CD4-positive, alpha-beta T cell (primary cell): ENCODE measurements at regions not wholly inside any gene's neighbourhood (a gene's known extent, or its start where the extent isn't known, plus 50 kb on each side); places are given as distances from the start of the nearest gene placed in this dataset.
"Not testable (repeated sequence)": the region's sequence is repeated elsewhere in the genome, so short reads cannot be mapped to it uniquely, and the experiment has no call there.

ENCODE experiments used
- ATAC-seq: fragments of 200-7000 bp; cut with Tn5 transposase; one replicate; pipeline ENCODE4 v1.10.0; 2022; ENCODE audit warnings: mild to moderate bottlenecking; ENCODE audit not compliant: poor library complexity
- CTCF ChIA-PET: fragments of 350-600 bp; sonication (Branson Sonifier 250); formaldehyde crosslinking; loops from one replicate; lab custom pipeline; 2021; ENCODE audit warnings: antibody characterized with exemption, inconsistent platforms; lab: Charles Lee
- POLR2A ChIA-PET: fragments of 350-600 bp; sonication (Branson Sonifier 250); formaldehyde crosslinking; loops from one replicate; lab custom pipeline; 2021; ENCODE audit warnings: antibody characterized with exemption, inconsistent platforms; lab: Charles Lee
- DNase-seq, 14 experiments: peaks; one replicate each; pipeline ENCODE4 v3.0.0-alpha.2; 2013 to 2020; ENCODE audit warnings: mixed read lengths in 2 of 14
- H3K27ac ChIP-seq, 2 donors: one replicate each; pipeline versions ENCODE4 v1.5.1 to v1.7.0; 2013; ENCODE audit warnings: low read length in 2 of 2, low read depth in 1 of 2, mild to moderate bottlenecking in 1 of 2
- H3K27me3 ChIP-seq, 2 experiments: 1 replicate in 1 of 2; 2 replicates in 1 of 2; pipeline versions ENCODE4 v1.6.1 to v1.7.0; 2013; ENCODE audit warnings: low read length in 2 of 2, control low read depth in 1 of 2, mild to moderate bottlenecking in 1 of 2, moderate library complexity in 1 of 2; ENCODE audit not compliant: insufficient read depth in 2 of 2, control insufficient read depth in 1 of 2
- H3K36me3 ChIP-seq: one replicate; pipeline ENCODE4 v1.6.1; 2013; ENCODE audit warnings: low read length, control low read depth; ENCODE audit not compliant: insufficient read depth
- H3K4me1 ChIP-seq: one replicate; pipeline ENCODE4 v1.6.1; 2013; ENCODE audit warnings: low read length, control low read depth; ENCODE audit not compliant: insufficient read depth
- H3K4me3 ChIP-seq: one replicate; pipeline ENCODE4 v1.5.1; 2013; ENCODE audit warnings: mild to moderate bottlenecking, low read length, moderate library complexity
- H3K9me3 ChIP-seq, 2 experiments: 1 replicate in 1 of 2; 2 replicates in 1 of 2; pipeline versions ENCODE4 v1.6.1 to v1.7.0; 2013; ENCODE audit warnings: low read length in 2 of 2, mild to moderate bottlenecking in 2 of 2, control low read depth in 1 of 2, moderate library complexity in 1 of 2; ENCODE audit not compliant: control insufficient read depth in 1 of 2, insufficient read depth in 1 of 2
- H3K27ac Mint-ChIP-seq: one replicate; pipeline ENCODE4 v1.8.0; 2020; ENCODE audit warnings: mixed read lengths
- H3K27me3 Mint-ChIP-seq: one replicate; pipeline ENCODE4 v1.8.0; 2021; ENCODE audit warnings: mixed read lengths
- H3K36me3 Mint-ChIP-seq: one replicate; pipeline ENCODE4 v1.8.0; 2021; ENCODE audit warnings: low read depth, mixed read lengths
- H3K4me1 Mint-ChIP-seq: one replicate; pipeline ENCODE4 v1.8.0; 2021; ENCODE audit warnings: low read depth, mixed read lengths
- H3K4me3 Mint-ChIP-seq: one replicate; pipeline ENCODE4 v1.8.0; 2020; ENCODE audit warnings: mild to moderate bottlenecking, mixed read lengths
- H3K9me3 Mint-ChIP-seq: one replicate; pipeline ENCODE4 v1.8.0; 2020; ENCODE audit warnings: mixed read lengths
- intact Hi-C, 2 experiments: fragments of 100-400 bp; cut with DNase I in 1 of 2; cut with micrococcal nuclease in 1 of 2; formaldehyde crosslinking; loops; one replicate each; pipeline versions ENCODE4 v1.15.1 to v1.9.0; 2023 to 2025; cut with DNase I, micrococcal nuclease
- TF ChIP-seq, protein P1 (sequence below): fragments of 200-600 bp; IDR thresholded peaks from one replicate; pipeline ENCODE4 v1.8.0; 2022; ENCODE audit warnings: antibody characterized with exemption, mild to moderate bottlenecking

GRCh38 chr14:97120204-97120603 lies 323.0 kb downstream of the VRK1 start:
- Mint-ChIP-seq H3K9me3 (no peaks in the 10 kb centered on the region), H3K4me1 (peaks cover 35% of the 10 kb centered on the region), H3K4me3 (peak overlapping the region; percentile 47), H3K27me3 (no peaks in the 10 kb centered on the region), H3K36me3 (no peaks in the 10 kb centered on the region), H3K27ac (peak overlapping the region; percentile 91)
- Histone ChIP-seq H3K27ac (peak overlapping the region; percentile 61 to 62), H3K4me3 (no peak overlapping the region), H3K9me3 (no peaks in the 10 kb centered on the region), H3K27me3 (no peaks in the 10 kb centered on the region), H3K36me3 (no peaks in the 10 kb centered on the region), H3K4me1 (peaks cover 44% of the 10 kb centered on the region)
- ChIA-PET POLR2A (interaction anchor here (0.6 to 1.4 kb wide), 4 partner anchors 9 to 290 kb away, joined by 3 to 4 read pairs (median 3); no protein-coding TSS in a partner anchor), CTCF (interaction anchor here (0.5 to 0.6 kb wide), 2 partner anchors 36 to 195 kb away, joined by 3 to 4 read pairs; no protein-coding TSS in a partner anchor)
- TF ChIP-seq, protein P1, sequence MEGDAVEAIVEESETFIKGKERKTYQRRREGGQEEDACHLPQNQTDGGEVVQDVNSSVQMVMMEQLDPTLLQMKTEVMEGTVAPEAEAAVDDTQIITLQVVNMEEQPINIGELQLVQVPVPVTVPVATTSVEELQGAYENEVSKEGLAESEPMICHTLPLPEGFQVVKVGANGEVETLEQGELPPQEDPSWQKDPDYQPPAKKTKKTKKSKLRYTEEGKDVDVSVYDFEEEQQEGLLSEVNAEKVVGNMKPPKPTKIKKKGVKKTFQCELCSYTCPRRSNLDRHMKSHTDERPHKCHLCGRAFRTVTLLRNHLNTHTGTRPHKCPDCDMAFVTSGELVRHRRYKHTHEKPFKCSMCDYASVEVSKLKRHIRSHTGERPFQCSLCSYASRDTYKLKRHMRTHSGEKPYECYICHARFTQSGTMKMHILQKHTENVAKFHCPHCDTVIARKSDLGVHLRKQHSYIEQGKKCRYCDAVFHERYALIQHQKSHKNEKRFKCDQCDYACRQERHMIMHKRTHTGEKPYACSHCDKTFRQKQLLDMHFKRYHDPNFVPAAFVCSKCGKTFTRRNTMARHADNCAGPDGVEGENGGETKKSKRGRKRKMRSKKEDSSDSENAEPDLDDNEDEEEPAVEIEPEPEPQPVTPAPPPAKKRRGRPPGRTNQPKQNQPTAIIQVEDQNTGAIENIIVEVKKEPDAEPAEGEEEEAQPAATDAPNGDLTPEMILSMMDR: no peak
- DNase-seq (no peak), ATAC-seq (peak; percentile 21)
- intact Hi-C loops: no loop called here

- peak overlapping the region; percentile 91 for H3K27ac Mint-ChIP-seq
- no peaks in the 10 kb centered on the region for H3K27me3 ChIP-seq
- ATAC-seq (peak; percentile 86), DNase-seq (peak; percentile 4 to 78 (median 38))
- no peak overlapping the region for H3K4me3 ChIP-seq
- ChIA-PET CTCF (interaction anchor here (0.5 to 0.6 kb wide), 2 partner anchors 36 to 194 kb away, joined by 3 to 4 read pairs; no protein-coding TSS in a partner anchor), POLR2A (interaction anchor here (0.6 to 1.4 kb wide), 4 partner anchors 9 to 290 kb away, joined by 3 to 4 read pairs (median 3); no protein-coding TSS in a partner anchor)
- peak overlapping the region; percentile 47 for H3K4me3 Mint-ChIP-seq
- peaks cover 35% of the 10 kb centered on the region for H3K4me1 Mint-ChIP-seq
- no peaks in the 10 kb centered on the region for H3K36me3 Mint-ChIP-seq
- TF ChIP-seq, protein P1: no peak
- no peaks in the 10 kb centered on the region for H3K9me3 Mint-ChIP-seq
- peaks cover 44% of the 10 kb centered on the region for H3K4me1 ChIP-seq
- peak overlapping the region; percentile 61 to 62 for H3K27ac ChIP-seq
- H3K9me3 ChIP-seq: no peaks in the 10 kb centered on the region
- no peaks in the 10 kb centered on the region for H3K36me3 ChIP-seq
- H3K27me3 Mint-ChIP-seq: no peaks in the 10 kb centered on the region
- intact Hi-C loops: no loop called here
Measured at GRCh38 chr14:97120611-97121031, 323.4 kb downstream of the VRK1 start.

- Histone ChIP-seq H3K4me3 (no peak overlapping the region), H3K4me1 (no peaks in the 10 kb centered on the region), H3K27me3 (no peaks in the 10 kb centered on the region), H3K36me3 (no peaks in the 10 kb centered on the region), H3K27ac (no peak overlapping the region), H3K9me3 (no peaks in the 10 kb centered on the region)
- H3K9me3 Mint-ChIP-seq: peaks cover 3% of the 10 kb centered on the region
- CTCF ChIA-PET: no interaction called here
- no peak overlapping the region for H3K27ac Mint-ChIP-seq
- ATAC-seq: no peak
- TF ChIP-seq, protein P1: no peak
- H3K36me3 Mint-ChIP-seq: no peaks in the 10 kb centered on the region
- no peak overlapping the region for H3K4me3 Mint-ChIP-seq
- intact Hi-C loops: no loop called here
- H3K4me1 Mint-ChIP-seq: no peaks in the 10 kb centered on the region
- POLR2A ChIA-PET: interaction anchor here (1.3 kb wide), 1 partner anchor 9 kb away, joined by 3 read pairs; no protein-coding TSS in a partner anchor
- H3K27me3 Mint-ChIP-seq: no peaks in the 10 kb centered on the region
- DNase-seq: no peak
Measured at GRCh38 chr14:97129639-97130038, 332.5 kb downstream of the VRK1 start.

DNA sequence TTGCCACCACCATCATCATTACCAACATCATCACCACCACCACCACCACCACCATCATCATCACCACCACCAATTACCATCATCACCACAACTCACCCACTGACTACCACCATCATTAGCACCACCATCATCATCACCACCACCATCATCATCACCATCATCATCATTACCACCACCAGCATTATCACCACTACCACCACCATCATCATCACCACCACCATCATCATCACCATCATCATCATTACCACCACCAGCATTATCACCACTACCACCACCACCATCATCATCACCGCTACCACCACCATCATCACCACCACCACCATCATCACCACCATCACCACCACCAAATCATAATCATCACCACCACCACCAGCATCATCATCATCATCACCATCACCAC lies 338.7 kb downstream of the VRK1 start:
- H3K27me3 ChIP-seq, H3K9me3 ChIP-seq, H3K4me3 ChIP-seq, CTCF ChIA-PET, H3K27ac ChIP-seq, H3K9me3 Mint-ChIP-seq, H3K4me1 ChIP-seq, H3K4me1 Mint-ChIP-seq, H3K36me3 ChIP-seq, POLR2A ChIA-PET, H3K4me3 Mint-ChIP-seq, intact Hi-C loops, H3K27ac Mint-ChIP-seq, H3K27me3 Mint-ChIP-seq, H3K36me3 Mint-ChIP-seq, DNase-seq, ATAC-seq: not testable (repeated sequence)
